HL-60 (cell line): ENCODE measurements at regions not wholly inside any gene's neighbourhood (a gene's known extent, or its start where the extent isn't known, plus 50 kb on each side); places are given as distances from the start of the nearest gene placed in this dataset.

ENCODE experiments used
- POLR2AphosphoS5 ChIP-seq: IDR thresholded peaks from 2 replicates; pipeline ENCODE4 v1.6.1; 2012; ENCODE audit warnings: low read depth
- TF ChIP-seq, protein P1 (sequence below): IDR thresholded peaks from one replicate; pipeline ENCODE4 v1.5.1; 2011; ENCODE audit warnings: low read length, control low read depth, inconsistent platforms; ENCODE audit not compliant: insufficient read depth

DNA sequence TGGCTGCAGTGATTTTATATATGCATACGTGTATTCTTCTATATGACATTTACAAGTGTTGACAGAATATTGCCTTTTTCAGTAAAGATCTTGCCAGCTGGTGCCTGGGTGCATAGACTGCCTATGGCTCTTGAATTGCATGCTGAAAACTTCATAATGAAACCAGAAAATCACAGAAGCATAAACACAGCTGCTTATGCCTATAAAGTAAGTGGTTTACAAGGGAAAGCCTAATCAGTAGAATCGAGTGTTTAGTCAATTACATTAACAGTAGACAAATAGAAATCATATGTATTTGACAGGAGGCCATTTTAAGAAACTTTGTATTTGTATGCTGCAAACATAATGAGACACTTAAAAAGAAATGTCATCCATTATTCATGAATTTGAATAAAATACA is 82.5 kb downstream of the TMEM168 start:
- TF ChIP-seq, protein P1, sequence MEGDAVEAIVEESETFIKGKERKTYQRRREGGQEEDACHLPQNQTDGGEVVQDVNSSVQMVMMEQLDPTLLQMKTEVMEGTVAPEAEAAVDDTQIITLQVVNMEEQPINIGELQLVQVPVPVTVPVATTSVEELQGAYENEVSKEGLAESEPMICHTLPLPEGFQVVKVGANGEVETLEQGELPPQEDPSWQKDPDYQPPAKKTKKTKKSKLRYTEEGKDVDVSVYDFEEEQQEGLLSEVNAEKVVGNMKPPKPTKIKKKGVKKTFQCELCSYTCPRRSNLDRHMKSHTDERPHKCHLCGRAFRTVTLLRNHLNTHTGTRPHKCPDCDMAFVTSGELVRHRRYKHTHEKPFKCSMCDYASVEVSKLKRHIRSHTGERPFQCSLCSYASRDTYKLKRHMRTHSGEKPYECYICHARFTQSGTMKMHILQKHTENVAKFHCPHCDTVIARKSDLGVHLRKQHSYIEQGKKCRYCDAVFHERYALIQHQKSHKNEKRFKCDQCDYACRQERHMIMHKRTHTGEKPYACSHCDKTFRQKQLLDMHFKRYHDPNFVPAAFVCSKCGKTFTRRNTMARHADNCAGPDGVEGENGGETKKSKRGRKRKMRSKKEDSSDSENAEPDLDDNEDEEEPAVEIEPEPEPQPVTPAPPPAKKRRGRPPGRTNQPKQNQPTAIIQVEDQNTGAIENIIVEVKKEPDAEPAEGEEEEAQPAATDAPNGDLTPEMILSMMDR = no peak
- TF ChIP-seq POLR2AphosphoS5 = no peak
